Endothelial cell of umbilical vein (primary cell): ENCODE measurements at regions not wholly inside any gene's neighbourhood (a gene's known extent, or its start where the extent isn't known, plus 50 kb on each side); places are given as distances from the start of the nearest gene placed in this dataset.

Experiments used
- EZH2 ChIP-seq: IDR thresholded peaks from 2 replicates; pipeline ENCODE4 v1.6.1; 2012; ENCODE audit warnings: borderline replicate concordance, low read depth, mild to moderate bottlenecking, moderate library complexity, low read length, inconsistent platforms; ENCODE audit not compliant: severe bottlenecking
- MYC ChIP-seq: IDR thresholded peaks from one replicate; pipeline ENCODE4 v1.6.1; 2011; ENCODE audit warnings: mild to moderate bottlenecking, low read depth, low read length
- POLR2A ChIP-seq: IDR thresholded peaks from 2 replicates; pipeline ENCODE4 v1.6.1; 2012; ENCODE audit warnings: low read depth, mild to moderate bottlenecking, control low read depth, low read length
- TF ChIP-seq, protein P1 (sequence below), 2 donors: IDR thresholded peaks; 1 replicate in 1 of 2; 2 replicates in 1 of 2; pipeline ENCODE4 v1.5.1; 2011; ENCODE audit warnings: low read length in 2 of 2, mild to moderate bottlenecking in 2 of 2, moderate library complexity in 2 of 2, control low read depth in 1 of 2, inconsistent platforms in 1 of 2, low read depth in 1 of 2; ENCODE audit not compliant: insufficient read depth in 1 of 2; ENCODE audit errors: extremely low read depth in 1 of 2
- TF ChIP-seq, protein P2 (sequence below): IDR thresholded peaks from 2 replicates; pipeline ENCODE4 v1.6.1; 2011; ENCODE audit not compliant: insufficient read depth, insufficient read length

DNA sequence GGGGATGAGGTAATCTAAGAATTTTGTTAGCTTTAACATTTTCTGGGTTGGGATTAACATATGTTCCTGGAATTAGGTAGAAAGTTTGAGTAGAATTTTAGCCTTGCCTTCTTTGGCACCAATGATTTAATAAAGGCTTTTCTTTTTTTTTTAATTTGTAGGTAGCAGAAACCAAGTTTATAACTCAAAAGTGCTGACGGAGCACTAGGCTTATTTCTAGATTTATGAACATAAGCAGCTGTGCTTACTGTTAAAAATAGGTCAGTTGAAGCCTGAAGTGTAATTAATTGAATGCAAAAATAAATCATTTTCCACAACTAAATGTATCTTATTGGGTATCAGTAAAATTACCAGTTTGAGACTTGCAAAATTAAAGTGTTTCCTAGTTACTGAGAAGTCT, 62.4 kb downstream of the TAF11L14 start:
- TF ChIP-seq, protein P1, sequence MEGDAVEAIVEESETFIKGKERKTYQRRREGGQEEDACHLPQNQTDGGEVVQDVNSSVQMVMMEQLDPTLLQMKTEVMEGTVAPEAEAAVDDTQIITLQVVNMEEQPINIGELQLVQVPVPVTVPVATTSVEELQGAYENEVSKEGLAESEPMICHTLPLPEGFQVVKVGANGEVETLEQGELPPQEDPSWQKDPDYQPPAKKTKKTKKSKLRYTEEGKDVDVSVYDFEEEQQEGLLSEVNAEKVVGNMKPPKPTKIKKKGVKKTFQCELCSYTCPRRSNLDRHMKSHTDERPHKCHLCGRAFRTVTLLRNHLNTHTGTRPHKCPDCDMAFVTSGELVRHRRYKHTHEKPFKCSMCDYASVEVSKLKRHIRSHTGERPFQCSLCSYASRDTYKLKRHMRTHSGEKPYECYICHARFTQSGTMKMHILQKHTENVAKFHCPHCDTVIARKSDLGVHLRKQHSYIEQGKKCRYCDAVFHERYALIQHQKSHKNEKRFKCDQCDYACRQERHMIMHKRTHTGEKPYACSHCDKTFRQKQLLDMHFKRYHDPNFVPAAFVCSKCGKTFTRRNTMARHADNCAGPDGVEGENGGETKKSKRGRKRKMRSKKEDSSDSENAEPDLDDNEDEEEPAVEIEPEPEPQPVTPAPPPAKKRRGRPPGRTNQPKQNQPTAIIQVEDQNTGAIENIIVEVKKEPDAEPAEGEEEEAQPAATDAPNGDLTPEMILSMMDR (IDR thresholded peaks at IDR 0.05; ENCODE audit: extremely low read depth in 1 of 2, insufficient read depth in 1 of 2, low read depth in 1 of 2, low read length in 2 of 2): no peak
- TF ChIP-seq POLR2A: no peak
- no peak for TF ChIP-seq EZH2
- TF ChIP-seq, protein P2, sequence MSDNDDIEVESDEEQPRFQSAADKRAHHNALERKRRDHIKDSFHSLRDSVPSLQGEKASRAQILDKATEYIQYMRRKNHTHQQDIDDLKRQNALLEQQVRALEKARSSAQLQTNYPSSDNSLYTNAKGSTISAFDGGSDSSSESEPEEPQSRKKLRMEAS: no peak
- no peak for TF ChIP-seq MYC
